OCI-LY3 (cell line): ENCODE measurements at regions not wholly inside any gene's neighbourhood (a gene's known extent, or its start where the extent isn't known, plus 50 kb on each side); places are given as distances from the start of the nearest gene placed in this dataset.

Source experiments
- H2AFZ ChIP-seq: fragments of 200-600, 300-600 bp; shearing (Covaris generic); 2 replicates; pipeline ENCODE4 v1.6.0; 2014; ENCODE audit warnings: antibody characterized with exemption, low read depth, low read length
- H3K27ac ChIP-seq: fragments of 200-600, 300-600 bp; sonication (generic); 2 replicates; pipeline ENCODE4 v1.5.1; 2014; ENCODE audit warnings: mild to moderate bottlenecking, low read length, moderate library complexity, mixed read lengths
- H3K27me3 ChIP-seq: fragments of 200-600, 300-600 bp; sonication (generic); 2 replicates; pipeline ENCODE4 v1.6.1; 2014; ENCODE audit warnings: low read depth, low read length, mixed read lengths
- H3K36me3 ChIP-seq: fragments of 200-600, 300-600 bp; sonication (generic); replicated peaks from 2 replicates; pipeline ENCODE3; 2014; ENCODE audit warnings: low read depth, low read length, mixed read lengths
- H3K4me1 ChIP-seq: fragments of 300-600, 200-600 bp; sonication (generic); 2 replicates; pipeline ENCODE4 v1.6.1; 2014; ENCODE audit warnings: low read length, mixed read lengths
- H3K4me2 ChIP-seq: fragments of 200-600, 300-600 bp; sonication (generic); 2 replicates; pipeline ENCODE4 v1.6.1; 2014; ENCODE audit warnings: low read length, mixed read lengths
- H3K4me3 ChIP-seq: fragments of 300-600, 200-600 bp; sonication (generic); 2 replicates; pipeline ENCODE4 v1.5.1; 2014; ENCODE audit warnings: antibody characterized with exemption, mild to moderate bottlenecking, low read length, moderate library complexity
- H3K79me2 ChIP-seq: fragments of 300-600, 200-600 bp; shearing (Covaris generic); 2 replicates; pipeline ENCODE4 v1.6.1; 2014; ENCODE audit warnings: mild to moderate bottlenecking, low read length, mixed read lengths
- H3K9ac ChIP-seq: fragments of 300-600, 200-600 bp; shearing (Covaris generic); 2 replicates; pipeline ENCODE4 v1.6.0; 2014; ENCODE audit warnings: mild to moderate bottlenecking, low read length, moderate library complexity
- H3K9me3 ChIP-seq: fragments of 200-600, 300-600 bp; shearing (Covaris generic); 2 replicates; pipeline ENCODE4 v1.6.1; 2014; ENCODE audit warnings: low read length, mixed read lengths; ENCODE audit not compliant: insufficient read depth
- H4K20me1 ChIP-seq: fragments of 200-600, 300-600 bp; sonication (generic); 2 replicates; pipeline ENCODE4 v1.6.1; 2016; ENCODE audit warnings: low read length, mixed read lengths; ENCODE audit not compliant: insufficient read depth
- CTCF ChIP-seq: fragments of 200-600, 300-600 bp; sonication (generic); IDR thresholded peaks from 2 replicates; pipeline ENCODE4 v1.5.1; 2014; ENCODE audit warnings: antibody characterized with exemption, low read length, low read depth
- EZH2phosphoT487 ChIP-seq: fragments of 200-600 bp; shearing (Covaris generic); IDR thresholded peaks from 2 replicates; pipeline ENCODE4 v1.6.1; 2018; ENCODE audit warnings: antibody characterized with exemption, mixed run types, low read depth

- TF ChIP-seq EZH2phosphoT487 = no peak
- TF ChIP-seq CTCF = no peak
- peak overlapping the region; percentile 73 for H3K4me2 ChIP-seq
- no peak overlapping the region for H2AFZ ChIP-seq
- H3K27me3 ChIP-seq = peaks cover 26% of the 10 kb centered on the region
- no peaks in the 10 kb centered on the region for H3K36me3 ChIP-seq
- peak overlapping the region; percentile 18; the same call in 1 of the 2 replicates for H3K9ac ChIP-seq
- H3K9me3 ChIP-seq = no peaks in the 10 kb centered on the region
- no peaks in the 10 kb centered on the region for H4K20me1 ChIP-seq
- H3K4me3 ChIP-seq = peak overlapping the region; percentile 34
- no peaks in the 10 kb centered on the region for H3K79me2 ChIP-seq
- peak overlapping the region; percentile 7 for H3K27ac ChIP-seq
- peaks cover 41% of the 10 kb centered on the region for H3K4me1 ChIP-seq
Measured at GRCh38 chr4:146110871-146111485, 64.5 kb upstream of the LSM6 start.

DNA sequence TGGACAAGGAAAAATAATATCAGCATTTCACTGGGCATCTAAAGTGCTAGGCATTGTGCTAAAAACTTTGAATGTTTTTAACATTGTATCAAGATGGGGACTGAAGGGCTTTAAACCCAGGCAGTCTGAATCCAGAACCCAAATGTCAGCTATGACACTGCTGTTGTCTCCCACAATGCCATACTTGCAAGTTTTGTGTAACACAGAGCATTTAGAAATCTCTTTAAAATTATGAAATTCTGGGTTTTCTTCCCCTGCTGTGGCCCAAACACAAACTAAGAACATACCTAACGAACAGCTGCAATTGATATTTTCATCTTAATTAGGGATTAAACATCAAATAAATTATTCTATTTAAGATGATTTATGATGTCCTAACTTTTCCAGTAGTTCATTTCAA, 66.8 kb upstream of the LSM6 start:
- no peaks in the 10 kb centered on the region for H3K36me3 ChIP-seq
- no peaks in the 10 kb centered on the region for H3K9me3 ChIP-seq

DNA sequence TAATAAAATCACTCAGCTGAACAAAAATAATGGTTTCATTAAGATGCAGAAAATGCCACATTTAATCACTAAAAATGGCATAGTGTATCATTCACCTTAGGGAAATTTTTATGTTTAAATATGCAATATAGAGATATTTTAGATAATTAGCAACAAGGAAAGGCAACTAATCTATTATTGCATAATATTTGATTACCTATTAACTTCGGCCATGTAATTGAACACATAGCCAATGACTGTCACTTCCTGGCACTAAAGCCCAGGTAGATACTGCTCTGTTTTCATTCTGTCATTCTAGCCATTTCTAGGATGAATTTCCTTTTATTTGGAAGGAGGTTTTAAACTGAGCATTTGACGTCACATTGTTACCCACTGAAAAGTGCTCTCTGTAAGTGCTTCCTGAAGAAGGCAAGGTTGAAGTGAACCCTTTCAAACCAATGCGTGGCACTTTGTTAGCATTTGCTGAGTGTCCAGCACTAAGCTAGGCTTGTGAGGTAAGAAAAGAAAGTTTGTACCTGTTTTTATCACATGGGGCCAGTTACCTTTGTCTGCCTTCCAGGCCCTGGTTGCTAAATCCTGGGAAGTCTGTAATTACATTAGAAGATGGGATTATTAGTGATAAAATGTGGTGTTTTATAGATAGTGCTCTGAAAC, 67.8 kb upstream of the LSM6 start:
- H3K9me3 ChIP-seq = no peaks in the 10 kb centered on the region
- no peaks in the 10 kb centered on the region for H4K20me1 ChIP-seq
- no peak overlapping the region for H3K4me2 ChIP-seq
- H3K27ac ChIP-seq = no peak overlapping the region
- TF ChIP-seq CTCF = no peak
- no peak for TF ChIP-seq EZH2phosphoT487
- no peaks in the 10 kb centered on the region for H3K79me2 ChIP-seq
- peaks cover 50% of the 10 kb centered on the region for H3K4me1 ChIP-seq
- H3K4me3 ChIP-seq = no peak overlapping the region
- peaks cover 4% of the 10 kb centered on the region; the same call in 1 of the 2 replicates for H3K27me3 ChIP-seq
- H3K36me3 ChIP-seq = no peaks in the 10 kb centered on the region
- no peak overlapping the region for H3K9ac ChIP-seq
- no peak overlapping the region for H2AFZ ChIP-seq

More for the DNA sequence above, 66.8 kb upstream of the LSM6 start:
- Histone ChIP-seq H3K27me3 (peaks cover 14% of the 10 kb centered on the region), H3K9ac (no peak overlapping the region), H3K4me1 (peaks cover 57% of the 10 kb centered on the region), H3K4me3 (no peak overlapping the region), H4K20me1 (no peaks in the 10 kb centered on the region), H2AFZ (no peak overlapping the region), H3K27ac (no peak overlapping the region), H3K79me2 (no peaks in the 10 kb centered on the region), H3K4me2 (no peak overlapping the region)
- no peak for TF ChIP-seq CTCF
- no peak for TF ChIP-seq EZH2phosphoT487

GRCh38 chr4:146105464-146105863, 70.1 kb upstream of the LSM6 start:
- no peak for TF ChIP-seq CTCF
- no peak for TF ChIP-seq EZH2phosphoT487
- Histone ChIP-seq H4K20me1 (no peaks in the 10 kb centered on the region), H3K36me3 (no peaks in the 10 kb centered on the region), H3K79me2 (no peaks in the 10 kb centered on the region), H3K9me3 (peaks cover 4% of the 10 kb centered on the region; the same call in 1 of the 2 replicates), H2AFZ (0 out of 2 replicates have a peak overlapping the region, but pooled peaks have one; percentile 8), H3K27me3 (peaks cover 4% of the 10 kb centered on the region; the same call in 1 of the 2 replicates), H3K9ac (peak overlapping the region; percentile 2; the same call in 1 of the 2 replicates), H3K4me2 (peak overlapping the region; percentile 43), H3K4me3 (peak overlapping the region; percentile 1; the same call in 1 of the 2 replicates), H3K4me1 (peaks cover 28% of the 10 kb centered on the region), H3K27ac (peak overlapping the region; percentile 3; the same call in 1 of the 2 replicates)
